ENCODE measurements at regions not wholly inside any gene's neighbourhood (a gene's known extent, or its start where the extent isn't known, plus 50 kb on each side); places are given as distances from the start of the nearest gene placed in this dataset.

GRCh38 chr4:127084666-127085065, 548.1 kb upstream of the INTU start:
- H3K36me3 Mint-ChIP-seq (ENCODE audit: insufficient read depth in 2 of 2) = no peaks in the 10 kb centered on the region

GRCh38 chr4:127097061-127097460, 535.7 kb upstream of the INTU start:
- no peaks in the 10 kb centered on the region for H3K36me3 Mint-ChIP-seq (ENCODE audit: insufficient read depth in 2 of 2)
- no peaks in the 10 kb centered on the region for H3K4me1 Mint-ChIP-seq (ENCODE audit: low read depth)
- H3K27ac Mint-ChIP-seq = no peak overlapping the region
- H3K27me3 Mint-ChIP-seq (ENCODE audit: low read depth) = no peaks in the 10 kb centered on the region
- DNase-seq (no peak), ATAC-seq (replicated peaks in 1 of 2) (no peak)
- no peak overlapping the region for H3K4me3 Mint-ChIP-seq
- peaks cover 4 to 7% of the 10 kb centered on the region in 2 donors for H3K9me3 Mint-ChIP-seq

More at GRCh38 chr4:127084666-127085065, 548.1 kb upstream of the INTU start:
- no peak for ATAC-seq (replicated peaks in 1 of 2)
- Mint-ChIP-seq H3K9me3 (peaks cover 4 to 11% of the 10 kb centered on the region in 2 donors), H3K4me1 (ENCODE audit: low read depth) (no peaks in the 10 kb centered on the region), H3K27ac (no peak overlapping the region), H3K27me3 (ENCODE audit: low read depth) (no peaks in the 10 kb centered on the region), H3K4me3 (no peak overlapping the region)
- no peak for DNase-seq

GRCh38 chr4:127102361-127102760, 530.4 kb upstream of the INTU start:
- H3K27ac Mint-ChIP-seq = no peak overlapping the region
- H3K4me3 Mint-ChIP-seq = no peak overlapping the region
- no peaks in the 10 kb centered on the region for H3K27me3 Mint-ChIP-seq (ENCODE audit: low read depth)
- DNase-seq = no peak
- no peak for ATAC-seq (replicated peaks in 1 of 2)
- peaks cover 3 to 12% of the 10 kb centered on the region in 2 donors for H3K9me3 Mint-ChIP-seq
- no peaks in the 10 kb centered on the region for H3K4me1 Mint-ChIP-seq (ENCODE audit: low read depth)
- H3K36me3 Mint-ChIP-seq (ENCODE audit: insufficient read depth in 2 of 2) = peaks cover 0 to 1% of the 10 kb centered on the region in 2 donors

- Mint-ChIP-seq H3K9me3 (peaks cover 8 to 19% of the 10 kb centered on the region in 2 donors), H3K36me3 (ENCODE audit: insufficient read depth in 2 of 2) (peaks cover 0 to 3% of the 10 kb centered on the region in 2 donors), H3K4me3 (no peak overlapping the region), H3K4me1 (ENCODE audit: low read depth) (no peaks in the 10 kb centered on the region), H3K27me3 (ENCODE audit: low read depth) (no peaks in the 10 kb centered on the region), H3K27ac (no peak overlapping the region)
- DNase-seq (no peak), ATAC-seq (replicated peaks in 1 of 2) (no peak)
Measured at GRCh38 chr4:127103681-127104115, 529.1 kb upstream of the INTU start.

DNA sequence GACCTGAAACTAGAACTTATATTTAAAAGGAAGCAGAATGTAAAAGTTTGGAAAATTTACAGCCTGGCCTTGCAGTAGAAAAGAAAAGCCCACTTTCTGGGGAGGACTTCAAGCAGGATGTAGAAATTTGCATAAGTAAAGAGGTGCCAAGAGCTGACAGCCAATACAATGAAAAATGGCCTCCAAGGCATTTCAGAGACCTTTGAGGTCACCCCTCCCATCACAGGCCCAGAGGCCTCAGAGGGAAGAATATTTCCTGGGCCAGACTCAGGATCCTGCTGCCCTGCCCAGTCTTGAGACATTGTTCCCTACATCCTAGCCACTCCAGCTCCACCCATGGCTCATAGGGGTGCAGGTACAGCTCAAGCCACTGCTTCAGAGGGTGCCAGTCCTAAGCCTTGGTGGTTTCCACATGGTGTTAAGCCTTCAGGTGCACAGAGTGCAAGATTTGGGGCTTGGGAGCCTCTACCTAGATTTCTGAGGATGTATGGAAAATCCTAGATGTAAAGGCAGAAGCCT, 518.9 kb upstream of the INTU start:
- ATAC-seq (replicated peaks in 1 of 2) (no peak), DNase-seq (no peak)
- Mint-ChIP-seq H3K9me3 (peaks cover 6 to 17% of the 10 kb centered on the region in 2 donors), H3K4me3 (no peak overlapping the region), H3K4me1 (ENCODE audit: low read depth) (no peaks in the 10 kb centered on the region), H3K36me3 (ENCODE audit: insufficient read depth in 2 of 2) (no peaks in the 10 kb centered on the region), H3K27me3 (ENCODE audit: low read depth) (no peaks in the 10 kb centered on the region), H3K27ac (no peak overlapping the region)

GRCh38 chr4:127118681-127119080, 514.1 kb upstream of the INTU start:
- Mint-ChIP-seq H3K4me1 (ENCODE audit: low read depth) (no peaks in the 10 kb centered on the region), H3K9me3 (peaks cover 2 to 11% of the 10 kb centered on the region in 2 donors)

GRCh38 chr4:127120441-127121090, 512.2 kb upstream of the INTU start:
- no peak for ATAC-seq (replicated peaks in 1 of 2)
- Mint-ChIP-seq H3K27ac (no peak overlapping the region), H3K9me3 (peaks cover 4 to 11% of the 10 kb centered on the region in 2 donors), H3K36me3 (ENCODE audit: insufficient read depth in 2 of 2) (no peaks in the 10 kb centered on the region), H3K4me3 (no peak overlapping the region), H3K27me3 (ENCODE audit: low read depth) (no peaks in the 10 kb centered on the region), H3K4me1 (ENCODE audit: low read depth) (no peaks in the 10 kb centered on the region)
- DNase-seq = no peak

More at GRCh38 chr4:127118681-127119080, 514.1 kb upstream of the INTU start:
- no peak overlapping the region for H3K4me3 Mint-ChIP-seq
- ATAC-seq (replicated peaks in 1 of 2) = no peak
- no peak overlapping the region for H3K27ac Mint-ChIP-seq
- H3K27me3 Mint-ChIP-seq (ENCODE audit: low read depth) = no peaks in the 10 kb centered on the region
- H3K36me3 Mint-ChIP-seq (ENCODE audit: insufficient read depth in 2 of 2) = no peaks in the 10 kb centered on the region
- DNase-seq = no peak

DNA sequence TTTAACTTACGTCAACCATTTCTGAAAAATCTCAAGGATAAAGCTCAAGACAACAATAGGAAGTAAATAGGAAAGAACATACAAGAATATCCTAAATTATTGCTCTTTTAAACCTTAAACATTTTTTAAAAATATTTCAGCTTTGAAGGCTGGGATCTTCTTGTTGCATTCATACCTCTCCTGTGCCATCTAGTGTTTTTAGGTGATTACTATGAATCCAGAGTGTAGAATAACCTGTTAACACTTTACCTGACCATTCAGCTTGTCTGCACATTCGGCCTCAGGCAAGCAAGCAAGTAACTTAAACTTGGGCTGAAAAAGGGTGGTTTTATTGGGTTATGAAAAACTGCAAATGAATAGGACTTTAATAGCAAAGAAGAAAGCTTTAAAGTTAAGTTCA, 507.8 kb upstream of the INTU start:
- Mint-ChIP-seq H3K36me3 (ENCODE audit: insufficient read depth in 2 of 2) (no peaks in the 10 kb centered on the region), H3K27ac (no peak overlapping the region), H3K4me1 (ENCODE audit: low read depth) (no peaks in the 10 kb centered on the region), H3K4me3 (no peak overlapping the region), H3K9me3 (peaks cover 2 to 4% of the 10 kb centered on the region in 2 donors), H3K27me3 (ENCODE audit: low read depth) (no peaks in the 10 kb centered on the region)
- ATAC-seq (replicated peaks in 1 of 2) = no peak
- DNase-seq = no peak

DNA sequence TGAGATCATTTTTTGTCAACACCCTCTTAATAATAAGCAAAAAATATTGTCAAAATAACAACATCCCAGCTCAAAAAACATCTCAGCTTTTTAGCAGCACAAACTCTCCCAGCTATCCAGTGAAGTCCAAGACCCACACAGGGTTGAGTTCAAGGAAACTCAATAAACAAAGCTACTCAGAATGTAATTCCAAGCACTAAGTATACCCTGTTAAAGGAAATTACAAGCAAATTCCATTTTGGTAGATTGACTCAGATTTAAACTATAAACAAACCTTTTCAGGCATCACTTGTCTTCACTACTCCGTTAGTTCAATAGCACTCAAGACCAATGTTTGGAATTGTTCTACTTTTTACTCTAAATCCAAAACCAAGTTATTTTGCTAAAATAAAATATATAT, 506.0 kb upstream of the INTU start:
- H3K27ac Mint-ChIP-seq = no peak overlapping the region
- no peak overlapping the region for H3K4me3 Mint-ChIP-seq
- no peaks in the 10 kb centered on the region for H3K27me3 Mint-ChIP-seq (ENCODE audit: low read depth)
- ATAC-seq (replicated peaks in 1 of 2) = no peak
- H3K4me1 Mint-ChIP-seq (ENCODE audit: low read depth) = no peaks in the 10 kb centered on the region
- H3K36me3 Mint-ChIP-seq (ENCODE audit: insufficient read depth in 2 of 2) = no peaks in the 10 kb centered on the region
- DNase-seq = no peak
- H3K9me3 Mint-ChIP-seq = peaks cover 0 to 5% of the 10 kb centered on the region in 2 donors

DNA sequence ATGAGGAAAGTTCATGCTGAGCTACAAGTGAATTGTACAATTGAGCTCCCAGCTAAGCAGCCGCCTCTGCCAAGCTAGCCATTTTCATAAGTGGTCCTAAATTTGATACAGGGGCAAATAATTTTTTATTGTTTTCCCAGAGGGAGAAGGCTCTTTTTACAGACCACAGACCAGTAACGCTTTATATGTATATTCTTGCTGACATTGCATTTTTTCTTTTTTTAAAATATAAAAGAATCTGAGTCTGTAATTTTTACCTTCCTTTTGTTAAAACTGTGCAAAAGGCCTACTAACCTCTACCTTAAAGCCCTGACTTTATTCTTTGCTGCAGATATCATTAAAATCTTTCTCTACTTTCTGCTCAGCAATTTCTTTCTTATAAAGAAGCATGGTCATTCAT, 501.2 kb upstream of the INTU start:
- H3K4me1 Mint-ChIP-seq (ENCODE audit: low read depth) = no peaks in the 10 kb centered on the region
- H3K9me3 Mint-ChIP-seq = peaks cover 0 to 4% of the 10 kb centered on the region in 2 donors
- no peak overlapping the region for H3K4me3 Mint-ChIP-seq
- DNase-seq = no peak
- no peaks in the 10 kb centered on the region for H3K36me3 Mint-ChIP-seq (ENCODE audit: insufficient read depth in 2 of 2)
- H3K27ac Mint-ChIP-seq = no peak overlapping the region
- no peak for ATAC-seq (replicated peaks in 1 of 2)
- H3K27me3 Mint-ChIP-seq (ENCODE audit: low read depth) = no peaks in the 10 kb centered on the region

GRCh38 chr4:127134490-127134889, 498.3 kb upstream of the INTU start:
- Mint-ChIP-seq H3K27ac (no peak overlapping the region), H3K36me3 (ENCODE audit: insufficient read depth in 2 of 2) (no peaks in the 10 kb centered on the region), H3K27me3 (ENCODE audit: low read depth) (no peaks in the 10 kb centered on the region), H3K4me3 (no peak overlapping the region), H3K4me1 (ENCODE audit: low read depth) (no peaks in the 10 kb centered on the region), H3K9me3 (peaks cover 0 to 2% of the 10 kb centered on the region in 2 donors)
- ATAC-seq (replicated peaks in 1 of 2) (no peak), DNase-seq (no peak)

DNA sequence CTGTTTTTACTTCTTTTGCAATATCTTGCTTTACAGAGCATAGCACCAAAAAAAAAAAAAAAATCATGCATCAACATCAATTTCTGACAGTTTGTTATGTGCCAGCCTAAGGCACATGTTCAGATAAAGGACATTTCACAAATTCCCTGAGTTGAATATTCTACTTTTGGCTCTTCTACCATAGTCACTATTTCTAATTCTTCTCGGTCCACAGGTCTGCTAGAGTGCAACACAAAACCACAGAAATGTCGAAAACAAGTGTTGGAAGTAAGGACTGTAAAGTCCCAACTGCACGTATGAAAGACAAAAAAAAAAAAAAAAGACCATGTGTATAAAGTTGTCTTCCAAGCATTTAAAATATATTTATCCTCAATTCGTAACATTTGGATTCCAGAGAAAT, 494.2 kb upstream of the INTU start:
- no peaks in the 10 kb centered on the region for H3K4me1 Mint-ChIP-seq (ENCODE audit: low read depth)
- no peaks in the 10 kb centered on the region for H3K36me3 Mint-ChIP-seq (ENCODE audit: insufficient read depth in 2 of 2)
- no peak overlapping the region for H3K4me3 Mint-ChIP-seq
- no peak for DNase-seq
- peaks cover 0 to 2% of the 10 kb centered on the region in 2 donors for H3K9me3 Mint-ChIP-seq
- H3K27me3 Mint-ChIP-seq (ENCODE audit: low read depth) = no peaks in the 10 kb centered on the region
- no peak for ATAC-seq (replicated peaks in 1 of 2)
- H3K27ac Mint-ChIP-seq = no peak overlapping the region

DNA sequence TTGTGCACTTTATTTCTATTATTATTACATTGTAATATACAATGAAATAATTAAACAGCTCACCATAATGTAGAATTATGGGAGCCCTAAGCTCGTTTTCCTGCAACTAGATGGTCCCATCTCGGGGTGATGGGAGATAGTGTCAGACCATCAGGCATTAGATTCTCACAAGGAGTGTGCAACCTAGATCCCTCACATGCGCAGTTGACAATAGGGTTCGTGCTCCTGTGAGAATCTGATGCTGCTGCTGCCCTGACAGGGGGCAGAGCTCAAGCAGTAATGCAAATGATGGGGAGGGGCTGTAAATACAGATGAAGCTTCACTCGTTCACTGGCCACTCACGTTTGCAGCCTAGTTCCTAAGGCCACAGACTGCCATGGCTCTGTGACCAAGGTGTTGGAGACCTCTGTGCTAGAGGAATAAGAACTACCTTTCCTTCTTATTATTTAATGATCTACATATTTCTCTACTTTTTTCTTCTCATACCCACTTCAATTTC, 492.9 kb upstream of the INTU start:
- H3K4me3 Mint-ChIP-seq = no peak overlapping the region
- H3K27ac Mint-ChIP-seq = no peak overlapping the region
- peaks cover 0 to 2% of the 10 kb centered on the region in 2 donors for H3K9me3 Mint-ChIP-seq
- ATAC-seq (replicated peaks in 1 of 2) = no peak
- no peaks in the 10 kb centered on the region for H3K4me1 Mint-ChIP-seq (ENCODE audit: low read depth)
- no peaks in the 10 kb centered on the region for H3K27me3 Mint-ChIP-seq (ENCODE audit: low read depth)
- H3K36me3 Mint-ChIP-seq (ENCODE audit: insufficient read depth in 2 of 2) = no peaks in the 10 kb centered on the region
- no peak for DNase-seq

DNA sequence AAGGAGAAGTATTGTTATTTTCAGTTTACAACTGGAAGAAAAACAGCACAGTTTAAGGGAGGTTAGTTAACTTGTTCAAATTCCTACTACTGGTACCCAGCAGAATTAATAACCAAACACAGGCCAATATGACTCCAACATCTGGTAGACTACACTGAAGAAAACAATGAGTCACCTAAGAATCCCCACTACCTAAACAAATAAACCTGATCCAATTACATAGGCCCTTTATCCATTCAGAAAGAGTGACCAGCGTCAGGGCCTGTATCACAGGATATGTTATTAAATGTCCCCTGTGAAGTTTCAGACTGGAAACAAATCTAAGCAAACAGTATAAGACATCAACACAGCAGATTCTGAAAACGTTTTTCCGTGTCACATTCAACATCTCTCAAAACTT, 492.5 kb upstream of the INTU start:
- no peak for ATAC-seq (replicated peaks in 1 of 2)
- Mint-ChIP-seq H3K9me3 (peaks cover 0 to 2% of the 10 kb centered on the region in 2 donors), H3K36me3 (ENCODE audit: insufficient read depth in 2 of 2) (no peaks in the 10 kb centered on the region), H3K4me1 (ENCODE audit: low read depth) (no peaks in the 10 kb centered on the region), H3K27me3 (ENCODE audit: low read depth) (no peaks in the 10 kb centered on the region), H3K27ac (no peak overlapping the region), H3K4me3 (no peak overlapping the region)
- DNase-seq = no peak

Measured in activated T-cell treated with anti-CD3 and anti-CD28 coated beads, Interleukin-2, amount 50 U/mL, for 72 hours (primary cell).